Esophagus muscularis mucosa (tissue), 3 donors: ENCODE measurements at regions not wholly inside any gene's neighbourhood (a gene's known extent, or its start where the extent isn't known, plus 50 kb on each side); places are given as distances from the start of the nearest gene placed in this dataset.
"Not testable (repeated sequence)": the region's sequence is repeated elsewhere in the genome, so short reads cannot be mapped to it uniquely, and the experiment has no call there.

Source experiments
- CTCF ChIP-seq, 3 experiments: fragments of 200-600 bp in 2 of 3; fragments of 450-650 bp in 1 of 3; sonication (generic) in 2 of 3; IDR thresholded peaks; one replicate each; pipeline ENCODE4 v1.5.1; 2017 to 2019; ENCODE audit warnings: antibody characterized with exemption in 3 of 3, mild to moderate bottlenecking in 2 of 3, moderate library complexity in 1 of 3
- EP300 ChIP-seq: sonication (generic); formaldehyde crosslinking; IDR thresholded peaks from one replicate; pipeline ENCODE4 v1.6.1; 2017; ENCODE audit warnings: antibody characterized with exemption

GRCh38 chr3:162708942-162709706, 1212.5 kb downstream of the OTOL1 start:
- not testable (repeated sequence) for TF ChIP-seq CTCF (IDR thresholded peaks at IDR 0.05); EP300
